ENCODE measurements at regions not wholly inside any gene's neighbourhood (a gene's known extent, or its start where the extent isn't known, plus 50 kb on each side); places are given as distances from the start of the nearest gene placed in this dataset.
"Not testable (repeated sequence)": the region's sequence is repeated elsewhere in the genome, so short reads cannot be mapped to it uniquely, and the experiment has no call there.

GRCh38 chr12:69047990-69048389 is 115.0 kb upstream of the CPM start:
- peak overlapping the region; percentile 52; the same call in 1 of the 2 replicates for H2AFZ ChIP-seq (ENCODE audit: low read depth, low read length)
- H3K9me3 ChIP-seq (ENCODE audit: insufficient read depth, low read length), result no peaks in the 10 kb centered on the region
- no peaks in the 10 kb centered on the region for H3K79me2 ChIP-seq (ENCODE audit: low read length)
- H4K20me1 ChIP-seq (ENCODE audit: insufficient read depth, low read length), result no peaks in the 10 kb centered on the region
- H3K9ac ChIP-seq (ENCODE audit: low read length), result no peak overlapping the region
- H3K4me3 ChIP-seq (ENCODE audit: low read length), result no peak overlapping the region
- H3K27me3 ChIP-seq (ENCODE audit: low read depth, low read length), result no peaks in the 10 kb centered on the region
- TF ChIP-seq CTCF (IDR thresholded peaks at IDR 0.05; ENCODE audit: low read depth, low read length) (no peak), EZH2phosphoT487 (IDR thresholded peaks at IDR 0.05; ENCODE audit: low read depth) (no peak)
- H3K36me3 ChIP-seq (replicated peaks; ENCODE audit: low read depth, low read length), result no peaks in the 10 kb centered on the region
- no peak overlapping the region for H3K4me2 ChIP-seq (ENCODE audit: low read length)
- H3K27ac ChIP-seq (ENCODE audit: low read length), result no peak overlapping the region
- peaks cover 19% of the 10 kb centered on the region for H3K4me1 ChIP-seq (ENCODE audit: low read length)

GRCh38 chr12:69049855-69050254 is 116.9 kb upstream of the CPM start:
- H3K27me3 ChIP-seq (ENCODE audit: low read depth, low read length); H3K9me3 ChIP-seq (ENCODE audit: insufficient read depth, low read length); H3K79me2 ChIP-seq (ENCODE audit: low read length); H3K9ac ChIP-seq (ENCODE audit: low read length); H2AFZ ChIP-seq (ENCODE audit: low read depth, low read length); H3K4me2 ChIP-seq (ENCODE audit: low read length); H4K20me1 ChIP-seq (ENCODE audit: insufficient read depth, low read length); H3K27ac ChIP-seq (ENCODE audit: low read length); H3K36me3 ChIP-seq (replicated peaks; ENCODE audit: low read depth, low read length); H3K4me3 ChIP-seq (ENCODE audit: low read length): not testable (repeated sequence)
- peaks cover 27% of the 10 kb centered on the region for H3K4me1 ChIP-seq (ENCODE audit: low read length)

GRCh38 chr12:69052613-69053408 is 119.8 kb upstream of the CPM start:
- H3K4me3 ChIP-seq (ENCODE audit: low read length), result peak overlapping the region; percentile 45
- H3K4me2 ChIP-seq (ENCODE audit: low read length), result peak overlapping the region; percentile 70

GRCh38 chr12:69054343-69055056 is 121.5 kb upstream of the CPM start:
- Histone ChIP-seq H3K36me3 (replicated peaks; ENCODE audit: low read depth, low read length) (no peaks in the 10 kb centered on the region), H3K9me3 (ENCODE audit: insufficient read depth, low read length) (no peaks in the 10 kb centered on the region), H3K4me3 (ENCODE audit: low read length) (no peak overlapping the region), H2AFZ (ENCODE audit: low read depth, low read length) (no peak overlapping the region), H4K20me1 (ENCODE audit: insufficient read depth, low read length) (no peaks in the 10 kb centered on the region), H3K79me2 (ENCODE audit: low read length) (no peaks in the 10 kb centered on the region), H3K9ac (ENCODE audit: low read length) (no peak overlapping the region), H3K4me1 (ENCODE audit: low read length) (peaks cover 29% of the 10 kb centered on the region), H3K27ac (ENCODE audit: low read length) (no peak overlapping the region), H3K27me3 (ENCODE audit: low read depth, low read length) (no peaks in the 10 kb centered on the region), H3K4me2 (ENCODE audit: low read length) (no peak overlapping the region)
- no peak for TF ChIP-seq EZH2phosphoT487 (IDR thresholded peaks at IDR 0.05; ENCODE audit: low read depth)
- TF ChIP-seq CTCF (IDR thresholded peaks at IDR 0.05; ENCODE audit: low read depth, low read length), result no peak

More at GRCh38 chr12:69052613-69053408, 119.8 kb upstream of the CPM start:
- H3K9ac ChIP-seq (ENCODE audit: low read length), result peak overlapping the region; percentile 10; the same call in 1 of the 2 replicates
- TF ChIP-seq CTCF (IDR thresholded peaks at IDR 0.05; ENCODE audit: low read depth, low read length) (no peak), EZH2phosphoT487 (IDR thresholded peaks at IDR 0.05; ENCODE audit: low read depth) (no peak)
- H3K9me3 ChIP-seq (ENCODE audit: insufficient read depth, low read length), result no peaks in the 10 kb centered on the region
- peak overlapping the region; percentile 48 for H2AFZ ChIP-seq (ENCODE audit: low read depth, low read length)
- H3K36me3 ChIP-seq (replicated peaks; ENCODE audit: low read depth, low read length), result no peaks in the 10 kb centered on the region
- no peaks in the 10 kb centered on the region for H3K79me2 ChIP-seq (ENCODE audit: low read length)
- no peaks in the 10 kb centered on the region for H3K27me3 ChIP-seq (ENCODE audit: low read depth, low read length)
- no peaks in the 10 kb centered on the region for H4K20me1 ChIP-seq (ENCODE audit: insufficient read depth, low read length)
- peak overlapping the region; percentile 44 for H3K27ac ChIP-seq (ENCODE audit: low read length)
- H3K4me1 ChIP-seq (ENCODE audit: low read length), result peaks cover 29% of the 10 kb centered on the region

All from OCI-LY3 (cell line).